DOHH2 (cell line): ENCODE measurements at regions not wholly inside any gene's neighbourhood (a gene's known extent, or its start where the extent isn't known, plus 50 kb on each side); places are given as distances from the start of the nearest gene placed in this dataset.

Experiments
- CTCF ChIP-seq: fragments of 200-600 bp; sonication (generic); IDR thresholded peaks from one replicate; pipeline ENCODE4 v1.5.1; 2014; ENCODE audit warnings: antibody characterized with exemption, mild to moderate bottlenecking, low read depth, low read length; ENCODE audit not compliant: poor library complexity, severe bottlenecking
- EZH2phosphoT487 ChIP-seq: fragments of 200-600 bp; sonication (generic); IDR thresholded peaks from 2 replicates; pipeline ENCODE4 v1.6.1; 2017; ENCODE audit warnings: borderline replicate concordance, mild to moderate bottlenecking, antibody characterized with exemption, low read length, moderate library complexity, mixed read lengths

DNA sequence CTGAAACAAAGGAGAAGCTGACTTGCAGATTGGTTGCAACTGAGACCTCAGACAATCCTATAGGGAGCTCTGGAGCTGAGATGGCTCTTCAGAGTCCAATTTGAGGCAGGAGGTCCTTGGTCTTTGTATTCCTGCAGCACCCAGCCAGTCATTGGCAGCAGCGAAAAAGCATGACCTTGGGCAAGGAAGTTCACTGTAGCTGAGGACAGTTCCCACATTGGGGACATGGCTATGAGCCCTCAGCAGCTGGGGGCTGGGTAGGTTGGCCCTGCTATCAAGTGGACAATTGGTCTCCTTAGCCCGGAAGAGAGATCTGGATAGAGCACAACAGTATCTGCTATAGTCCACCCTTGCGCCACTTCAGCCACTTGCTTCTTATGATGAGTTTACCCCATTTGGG lies 56.9 kb upstream of the ATP6AP2 start:
- no peak for TF ChIP-seq CTCF
- no peak for TF ChIP-seq EZH2phosphoT487
